H1 (cell line): ENCODE measurements at regions not wholly inside any gene's neighbourhood (a gene's known extent, or its start where the extent isn't known, plus 50 kb on each side); places are given as distances from the start of the nearest gene placed in this dataset.

ENCODE experiments used
- CTCF ChIA-PET: fragments of 300-600 bp; sonication (Branson Sonifier 250); formaldehyde crosslinking; loops from one replicate; lab custom pipeline; 2021; ENCODE audit not compliant: partially characterized antibody; lab: Charles Lee
- POLR2A ChIA-PET: fragments of 300-600 bp; sonication (Branson Sonifier 250); formaldehyde crosslinking; loops from one replicate; lab custom pipeline; 2021; ENCODE audit warnings: inconsistent platforms; ENCODE audit not compliant: partially characterized antibody; lab: Charles Lee
- DNase-seq, 2 experiments: peaks; one replicate each; pipeline versions ENCODE4 v3.0.0 to v3.0.0-alpha.2; 2010 to 2022; ENCODE audit warnings: low spot score in 2 of 2, low read depth in 1 of 2, mixed read lengths in 1 of 2
- FAIRE-seq: peaks from 2 replicates; lab custom pipeline; 2011; peaks lifted over from hg19 to GRCh38; lab: Jason Lieb, UNC
- H2AFZ ChIP-seq: 2 replicates; pipeline ENCODE4 v1.8.1; 2012; ENCODE audit warnings: low read length, inconsistent platforms
- H2AK5ac ChIP-seq: 2 replicates; pipeline ENCODE4 v1.6.1; 2013; ENCODE audit warnings: low read depth, low read length
- H2BK120ac ChIP-seq: replicated peaks from 2 replicates; pipeline ENCODE3; 2013; ENCODE audit warnings: low read depth, low read length, inconsistent platforms
- H2BK12ac ChIP-seq: 2 replicates; pipeline ENCODE4 v1.6.1; 2013; ENCODE audit warnings: low read depth, low read length
- H2BK15ac ChIP-seq: 2 replicates; pipeline ENCODE4 v1.6.1; 2013; ENCODE audit warnings: low read length
- H2BK20ac ChIP-seq: 2 replicates; pipeline ENCODE4 v1.6.1; 2013; ENCODE audit warnings: low read length
- H2BK5ac ChIP-seq: 2 replicates; pipeline ENCODE4 v1.6.1; 2013; ENCODE audit warnings: low read depth, low read length
- H3K14ac ChIP-seq: 2 replicates; pipeline ENCODE4 v1.6.1; 2013; ENCODE audit warnings: inconsistent platforms; ENCODE audit not compliant: insufficient read length
- H3K18ac ChIP-seq: 2 replicates; pipeline ENCODE4 v1.6.1; 2013; ENCODE audit warnings: low read length; ENCODE audit errors: extremely low read depth
- H3K23ac ChIP-seq: 2 replicates; pipeline ENCODE4 v1.6.1; 2013; ENCODE audit warnings: inconsistent platforms; ENCODE audit not compliant: insufficient read length
- H3K23me2 ChIP-seq: 2 replicates; pipeline ENCODE4 v1.6.1; 2013; ENCODE audit warnings: low read depth, low read length
- H3K27ac ChIP-seq: 2 replicates; pipeline ENCODE4 v1.6.1; 2011; ENCODE audit warnings: low read depth, low read length, inconsistent platforms
- H3K27me3 ChIP-seq, 4 experiments: replicated peaks in 1 of 4; 1 replicate in 1 of 4; 2 replicates in 3 of 4; pipeline versions ENCODE4 v1.6.1 to v1.8.1; 2011 to 2013; ENCODE audit warnings: low read length in 3 of 4, mild to moderate bottlenecking in 3 of 4, inconsistent platforms in 2 of 4, mixed read lengths in 2 of 4, moderate library complexity in 1 of 4; ENCODE audit not compliant: control insufficient read depth in 3 of 4, insufficient read depth in 3 of 4; ENCODE audit errors: extremely low read depth in 1 of 4
- H3K36me3 ChIP-seq, 4 experiments: 2 replicates each; pipeline versions ENCODE4 v1.6.1 to v1.8.1; 2011 to 2013; ENCODE audit warnings: mild to moderate bottlenecking in 4 of 4, low read length in 3 of 4, moderate library complexity in 2 of 4, control low read depth in 1 of 4, inconsistent platforms in 1 of 4; ENCODE audit not compliant: insufficient read depth in 4 of 4, control insufficient read depth in 2 of 4
- H3K4ac ChIP-seq: replicated peaks from 2 replicates; pipeline ENCODE3; 2013; ENCODE audit warnings: low read length, low read depth, mixed read lengths, inconsistent platforms; ENCODE audit not compliant: insufficient read length
- H3K4me1 ChIP-seq, 4 experiments: replicated peaks in 1 of 4; 1 replicate in 1 of 4; 2 replicates in 3 of 4; pipeline versions ENCODE4 v1.6.1 to v1.8.1; 2011 to 2013; ENCODE audit warnings: low read length in 3 of 4, inconsistent platforms in 2 of 4, mixed read lengths in 1 of 4; ENCODE audit not compliant: insufficient read depth in 4 of 4, control insufficient read depth in 3 of 4
- H3K4me2 ChIP-seq, 2 experiments: 2 replicates each; pipeline versions ENCODE4 v1.6.1 to v1.8.1; 2011 to 2013; ENCODE audit warnings: low read depth in 2 of 2, low read length in 2 of 2, control low read depth in 1 of 2, inconsistent platforms in 1 of 2, mild to moderate bottlenecking in 1 of 2; ENCODE audit not compliant: insufficient read depth in 1 of 2
- H3K4me3 ChIP-seq, 4 experiments: fragments of 200-600, 300-600 bp in 1 of 4; sonication (generic), shearing (Covaris generic), sonication (Bioruptor Twin) in 1 of 4; 2 replicates each; pipeline versions ENCODE4 v1.5.1 to v1.8.1; 2011 to 2016; ENCODE audit warnings: low read length in 4 of 4, low read depth in 3 of 4, control low read depth in 2 of 4, inconsistent platforms in 2 of 4, mild to moderate bottlenecking in 2 of 4, mixed read lengths in 1 of 4, moderate library complexity in 1 of 4; ENCODE audit not compliant: insufficient read depth in 2 of 4; ENCODE audit errors: extremely low read depth in 1 of 4
- H3K56ac ChIP-seq: replicated peaks from 2 replicates; pipeline ENCODE3; 2013; ENCODE audit warnings: low read depth, mild to moderate bottlenecking, mixed read lengths, low read length, inconsistent platforms; ENCODE audit not compliant: insufficient read length
- H3K79me1 ChIP-seq: 2 replicates; pipeline ENCODE4 v1.6.1; 2013; ENCODE audit warnings: low read depth, low read length, control low read depth
- H3K79me2 ChIP-seq, 2 experiments: 2 replicates each; pipeline versions ENCODE4 v1.6.1 to v1.8.1; 2012 to 2013; ENCODE audit warnings: low read length in 2 of 2, mild to moderate bottlenecking in 2 of 2, inconsistent platforms in 1 of 2; ENCODE audit not compliant: insufficient read depth in 2 of 2, control insufficient read depth in 1 of 2
- H3K9ac ChIP-seq, 4 experiments: replicated peaks in 1 of 4; 1 replicate in 1 of 4; 2 replicates in 3 of 4; pipeline versions ENCODE4 v1.6.1 to v1.8.1; 2011 to 2013; ENCODE audit warnings: low read depth in 3 of 4, low read length in 3 of 4, control low read depth in 2 of 4, mild to moderate bottlenecking in 2 of 4, moderate library complexity in 2 of 4, inconsistent platforms in 1 of 4; ENCODE audit errors: extremely low read depth in 1 of 4
- H3K9me3 ChIP-seq, 2 experiments: 2 replicates each; pipeline versions ENCODE4 v1.6.1 to v1.8.1; 2012 to 2013; ENCODE audit warnings: mild to moderate bottlenecking in 2 of 2, moderate library complexity in 2 of 2, control low read depth in 1 of 2, inconsistent platforms in 1 of 2, low read depth in 1 of 2, low read length in 1 of 2, mixed read lengths in 1 of 2; ENCODE audit not compliant: insufficient read depth in 2 of 2
- H4K20me1 ChIP-seq, 2 experiments: replicated peaks in 1 of 2; 2 replicates each; pipeline versions ENCODE3 to v1.8.1; 2011 to 2013; ENCODE audit warnings: inconsistent platforms in 2 of 2, low read length in 2 of 2, mild to moderate bottlenecking in 1 of 2; ENCODE audit not compliant: insufficient read depth in 2 of 2, control insufficient read depth in 1 of 2
- H4K5ac ChIP-seq: 2 replicates; pipeline ENCODE4 v1.6.1; 2013; ENCODE audit warnings: low read length, low read depth, mixed read lengths, inconsistent platforms; ENCODE audit not compliant: insufficient read length
- H4K8ac ChIP-seq: 2 replicates; pipeline ENCODE4 v1.8.0; 2013; ENCODE audit warnings: mild to moderate bottlenecking, moderate library complexity, low read length, inconsistent platforms; ENCODE audit not compliant: insufficient read depth; ENCODE audit errors: extremely low read depth
- H4K91ac ChIP-seq: replicated peaks from 2 replicates; pipeline ENCODE3; 2013; ENCODE audit warnings: low read length, mixed read lengths, inconsistent platforms; ENCODE audit not compliant: insufficient read length
- ASH2L ChIP-seq: fragments of 200-600, 300-600 bp; sonication (generic); IDR thresholded peaks from one replicate; pipeline ENCODE4 v1.7.1; 2017; ENCODE audit warnings: low read length
- CTBP2 ChIP-seq: IDR thresholded peaks from 2 replicates; pipeline ENCODE4 v1.7.0; 2011; ENCODE audit warnings: borderline replicate concordance, mild to moderate bottlenecking, moderate library complexity, mixed read lengths, low read length; ENCODE audit not compliant: insufficient read depth, insufficient read length
- HDAC6 ChIP-seq: IDR thresholded peaks from one replicate; pipeline ENCODE4 v1.7.1; 2012; ENCODE audit warnings: low read depth, mild to moderate bottlenecking, inconsistent platforms, low read length, moderate library complexity
- KDM5A ChIP-seq: fragments of 200-600 bp; IDR thresholded peaks from 2 replicates; pipeline ENCODE4 v1.7.1; 2012; ENCODE audit warnings: mild to moderate bottlenecking, low read length, inconsistent platforms, mixed read lengths
- POLR2A ChIP-seq, 2 experiments: IDR thresholded peaks; 1 replicate in 1 of 2; 2 replicates in 1 of 2; pipeline ENCODE4 v1.6.1; 2011; ENCODE audit warnings: low read depth in 2 of 2, low read length in 2 of 2, mild to moderate bottlenecking in 2 of 2; ENCODE audit errors: control extremely low read depth in 1 of 2
- POLR2AphosphoS5 ChIP-seq: IDR thresholded peaks from 2 replicates; pipeline ENCODE4 v1.6.1; 2011; ENCODE audit warnings: low read depth, low read length
- RFX5 ChIP-seq: IDR thresholded peaks from 2 replicates; pipeline ENCODE4 v1.6.1; 2011; ENCODE audit warnings: low read depth, low read length, improper control_type of control experiment, borderline replicate concordance
- SIN3A ChIP-seq, 2 experiments: IDR thresholded peaks in 1 of 2; conservative IDR thresholded peaks in 1 of 2; 2 replicates each; pipeline ENCODE4 v1.6.1; 2011 to 2012; ENCODE audit warnings: low read length in 2 of 2, improper control_type of control experiment in 1 of 2, low read depth in 1 of 2, mild to moderate bottlenecking in 1 of 2
- TAF7 ChIP-seq: optimal IDR thresholded peaks from 2 replicates; pipeline ENCODE3; 2011; ENCODE audit warnings: low read depth, mild to moderate bottlenecking, inconsistent platforms, low read length, moderate library complexity, borderline replicate concordance
- WGBS, 2 experiments: shearing (Covaris generic) in 1 of 2; methylation state at CpG; one replicate each; pipeline versions ENCODE4 v1.1.6 to v1.1.7; 2013 to 2015; ENCODE audit warnings: low lambda C conversion rate in 2 of 2, mixed read lengths in 2 of 2, inconsistent platforms in 1 of 2, low coverage in 1 of 2, missing lambda C conversion rate in 1 of 2; ENCODE audit not compliant: insufficient replicate concordance in 2 of 2, insufficient coverage in 1 of 2, insufficient read length in 1 of 2; ENCODE audit errors: extremely low coverage in 1 of 2, missing lambda C conversion rate in 1 of 2; 5-methylcytosine and 5-hydroxymethylcytosine counted together
- TF ChIP-seq, protein P1 (sequence below): IDR thresholded peaks from 2 replicates; pipeline ENCODE4 v1.6.1; 2011; ENCODE audit warnings: low read depth, mild to moderate bottlenecking, low read length; ENCODE audit not compliant: insufficient read depth

DNA sequence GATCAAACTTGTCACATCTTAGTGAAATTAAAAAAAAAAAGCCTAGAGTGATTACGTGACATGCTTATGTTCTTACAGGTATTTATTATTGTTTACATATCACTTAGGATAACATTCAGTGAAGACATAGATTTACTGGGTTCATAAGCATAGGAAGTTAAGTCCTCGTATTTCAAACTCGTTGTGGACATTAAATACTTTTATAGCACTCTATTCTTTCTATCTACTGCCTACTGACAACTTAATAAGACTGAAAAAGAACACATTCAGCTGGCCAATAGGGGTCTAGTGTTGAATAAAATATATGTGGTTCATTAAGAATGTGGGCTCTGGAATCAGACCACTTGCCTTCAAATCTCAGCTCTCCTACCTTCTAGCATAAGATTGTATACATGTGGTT lies 1927.4 kb downstream of the PCDH9 start:
- Histone ChIP-seq H3K4me3 (no peak overlapping the region), H3K27ac (no peak overlapping the region), H3K79me2 (no peaks in the 10 kb centered on the region), H4K5ac (no peak overlapping the region), H3K23me2 (no peaks in the 10 kb centered on the region; the same call in 1 of the 2 replicates), H3K9ac (no peak overlapping the region), H3K27me3 (no peaks in the 10 kb centered on the region), H3K23ac (no peak overlapping the region), H3K36me3 (no peaks in the 10 kb centered on the region), H2BK120ac (no peak overlapping the region), H3K56ac (no peak overlapping the region), H2AFZ (no peak overlapping the region), H3K4ac (no peak overlapping the region), H3K14ac (no peak overlapping the region), H4K8ac (no peak overlapping the region), H3K79me1 (no peaks in the 10 kb centered on the region), H3K4me2 (no peak overlapping the region), H2BK20ac (no peak overlapping the region), H2AK5ac (no peak overlapping the region), H4K20me1 (no peaks in the 10 kb centered on the region), H3K18ac (no peak overlapping the region), H2BK12ac (no peak overlapping the region), H3K4me1 (no peaks in the 10 kb centered on the region), H3K9me3 (no peaks in the 10 kb centered on the region), H2BK15ac (no peak overlapping the region), H4K91ac (no peak overlapping the region), H2BK5ac (no peak overlapping the region)
- CTCF ChIA-PET: interaction anchor here (0.8 kb wide), 1 partner anchor 11 kb away, joined by 4 read pairs; no protein-coding TSS in a partner anchor
- DNase-seq (no peak), FAIRE-seq (no peak)
- TF ChIP-seq RFX5 (no peak), KDM5A (no peak), HDAC6 (no peak), POLR2A (IDR thresholded peaks at IDR 0.05; ENCODE audit: control extremely low read depth in 1 of 2, low read depth in 2 of 2, low read length in 2 of 2) (no peak), POLR2AphosphoS5 (no peak), ASH2L (no peak), SIN3A (conservative IDR thresholded peaks at IDR 0.05 in 1 of 2, IDR thresholded peaks at IDR 0.05 in 1 of 2; ENCODE audit: low read depth in 1 of 2, low read length in 2 of 2) (no peak), CTBP2 (no peak), TAF7 (no peak)
- TF ChIP-seq, protein P1, sequence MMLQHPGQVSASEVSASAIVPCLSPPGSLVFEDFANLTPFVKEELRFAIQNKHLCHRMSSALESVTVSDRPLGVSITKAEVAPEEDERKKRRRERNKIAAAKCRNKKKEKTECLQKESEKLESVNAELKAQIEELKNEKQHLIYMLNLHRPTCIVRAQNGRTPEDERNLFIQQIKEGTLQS: no peak
- POLR2A ChIA-PET: no interaction called here
- 92% methylated on average over 3 of the region's 3 CpGs; no CpG with 5 or more reads in 1 of the 2 experiments for WGBS, 2 experiments
